B cell (primary cell): ENCODE measurements at regions not wholly inside any gene's neighbourhood (a gene's known extent, or its start where the extent isn't known, plus 50 kb on each side); places are given as distances from the start of the nearest gene placed in this dataset.
A peak's percentile ranks its signal among the peaks of the same experiment; 100 is the strongest.

ENCODE experiments used
- ATAC-seq: fragments of 200-7000 bp; cut with Tn5 transposase; one replicate; pipeline ENCODE4 v1.10.0; 2021; ENCODE audit warnings: low read depth, mild to moderate bottlenecking, moderate number of reproducible peaks, moderate library complexity
- CTCF ChIA-PET: fragments of 350-600 bp; sonication (Branson Sonifier 250); formaldehyde crosslinking; loops from one replicate; lab custom pipeline; 2021; ENCODE audit warnings: antibody characterized with exemption, inconsistent platforms; lab: Charles Lee
- POLR2A ChIA-PET: fragments of 350-600 bp; sonication (Branson Sonifier 250); formaldehyde crosslinking; loops from one replicate; lab custom pipeline; 2021; ENCODE audit warnings: antibody characterized with exemption; lab: Charles Lee
- DNase-seq: peaks from one replicate; pipeline ENCODE4 v3.0.0; 2013
- H2AFZ ChIP-seq: 2 replicates; pipeline ENCODE4 v1.6.1; 2012; ENCODE audit warnings: mild to moderate bottlenecking, low read depth, low read length; ENCODE audit not compliant: insufficient read depth, poor library complexity, severe bottlenecking
- H3K27ac ChIP-seq, 2 donors: 1 replicate in 1 of 2; 2 replicates in 1 of 2; pipeline ENCODE4 v1.5.1; 2012 to 2013; ENCODE audit warnings: low read length in 2 of 2, mild to moderate bottlenecking in 2 of 2, moderate library complexity in 1 of 2
- H3K27me3 ChIP-seq, 4 experiments: fragments of 200-600 bp in 1 of 4; sonication (generic) in 1 of 4; replicated peaks in 1 of 4; 1 replicate in 2 of 4; 2 replicates in 2 of 4; pipeline versions ENCODE4 v1.6.1 to v1.7.0; 2013 to 2016; ENCODE audit warnings: low read length in 3 of 4, mild to moderate bottlenecking in 2 of 4, mixed read lengths in 1 of 4, moderate library complexity in 1 of 4; ENCODE audit not compliant: insufficient read depth in 4 of 4, control insufficient read depth in 3 of 4; ENCODE audit errors: control extremely low read depth in 1 of 4
- H3K36me3 ChIP-seq, 2 experiments: replicated peaks in 1 of 2; 1 replicate in 1 of 2; 2 replicates in 1 of 2; pipeline versions ENCODE4 v1.6.1 to v1.7.1; 2013; ENCODE audit warnings: low read length in 1 of 2; ENCODE audit not compliant: insufficient read depth in 2 of 2, control insufficient read depth in 1 of 2; ENCODE audit errors: control extremely low read depth in 1 of 2, extremely low read depth in 1 of 2
- H3K4me1 ChIP-seq, 2 donors: fragments of 200-600 bp in 1 of 2; sonication (generic) in 1 of 2; 1 replicate in 1 of 2; 2 replicates in 1 of 2; pipeline versions ENCODE4 v1.5.1 to v1.6.1; 2013 to 2017; ENCODE audit warnings: low read length in 2 of 2; ENCODE audit not compliant: control insufficient read depth in 2 of 2, insufficient read depth in 2 of 2
- H3K4me2 ChIP-seq: replicated peaks from 2 replicates; pipeline ENCODE3; 2012; ENCODE audit warnings: mild to moderate bottlenecking, low read depth, low read length; ENCODE audit not compliant: poor library complexity, severe bottlenecking
- H3K4me3 ChIP-seq, 5 experiments: fragments of 200-600 bp in 1 of 5; sonication (generic) in 1 of 5; 1 replicate in 3 of 5; 2 replicates in 2 of 5; pipeline versions ENCODE4 v1.5.1 to v1.7.0; 2011 to 2016; ENCODE audit warnings: low read length in 4 of 5, mild to moderate bottlenecking in 4 of 5, low read depth in 2 of 5, control low read depth in 1 of 5, moderate library complexity in 1 of 5; ENCODE audit not compliant: insufficient read depth in 1 of 5; ENCODE audit errors: control extremely low read depth in 1 of 5, extremely low read depth in 1 of 5
- H3K79me2 ChIP-seq: fragments of 200-600 bp; sonication (generic); one replicate; pipeline ENCODE4 v1.6.0; 2016; ENCODE audit warnings: low read length; ENCODE audit not compliant: control insufficient read depth, insufficient read depth
- H3K9ac ChIP-seq: fragments of 200-600 bp; sonication (generic); 2 replicates; pipeline ENCODE4 v1.6.1; 2017; ENCODE audit warnings: mild to moderate bottlenecking, low read length, moderate library complexity
- H3K9me3 ChIP-seq, 3 donors: one replicate each; pipeline versions ENCODE4 v1.6.1 to v1.7.1; 2013; ENCODE audit warnings: low read length in 2 of 3; ENCODE audit not compliant: control insufficient read depth in 2 of 3, insufficient read depth in 1 of 3; ENCODE audit errors: control extremely low read depth in 1 of 3
- H4K20me1 ChIP-seq: 2 replicates; pipeline ENCODE4 v1.6.0; 2012; ENCODE audit warnings: mild to moderate bottlenecking, low read length; ENCODE audit not compliant: insufficient read depth, control insufficient read depth, poor library complexity, severe bottlenecking
- H3K27ac Mint-ChIP-seq: one replicate; pipeline ENCODE4 v1.8.0; 2021; ENCODE audit warnings: mixed read lengths
- H3K27me3 Mint-ChIP-seq: one replicate; pipeline ENCODE4 v1.8.0; 2021; ENCODE audit warnings: mixed read lengths
- H3K4me1 Mint-ChIP-seq: one replicate; pipeline ENCODE4 v1.8.0; 2021; ENCODE audit warnings: mixed read lengths
- H3K4me3 Mint-ChIP-seq: one replicate; pipeline ENCODE4 v1.8.0; 2021; ENCODE audit warnings: mixed read lengths
- H3K9me3 Mint-ChIP-seq: one replicate; pipeline ENCODE4 v1.8.0; 2022; ENCODE audit warnings: mixed read lengths; ENCODE audit not compliant: insufficient read depth
- EZH2 ChIP-seq: IDR thresholded peaks from 2 replicates; pipeline ENCODE4 v1.6.1; 2012; ENCODE audit warnings: borderline replicate concordance, low read depth, mild to moderate bottlenecking, moderate library complexity, low read length; ENCODE audit not compliant: insufficient read depth, poor library complexity, severe bottlenecking
- WGBS: methylation state at CpG from one replicate; pipeline ENCODE4 v1.1.5; 2013; ENCODE audit warnings: missing lambda C conversion rate; ENCODE audit not compliant: insufficient coverage; 5-methylcytosine and 5-hydroxymethylcytosine counted together
- intact Hi-C: fragments of 100-400 bp; cut with micrococcal nuclease; formaldehyde crosslinking; loops from one replicate; pipeline ENCODE4 v1.10.0; 2022
- TF ChIP-seq, protein P1 (sequence below): fragments of 200-600 bp; IDR thresholded peaks from one replicate; pipeline ENCODE4 v1.8.0; 2022; ENCODE audit warnings: antibody characterized with exemption, mild to moderate bottlenecking

DNA sequence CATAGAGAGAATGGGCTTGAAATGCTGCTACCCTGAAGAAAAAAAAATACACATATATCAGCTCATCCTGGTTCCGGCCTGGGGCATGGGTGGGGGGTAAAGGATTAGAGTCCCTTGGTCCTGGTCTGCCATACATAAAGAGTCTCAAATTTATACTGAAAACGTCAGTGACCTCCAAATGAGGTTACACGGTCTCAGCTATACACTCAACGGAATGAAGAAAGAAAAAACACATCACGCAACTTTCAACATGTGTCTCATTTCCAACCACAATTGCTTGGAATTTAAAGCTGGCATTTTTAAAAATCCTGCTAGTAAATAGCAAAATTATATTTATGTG lies 612.8 kb downstream of the MCTP2 start:
- Histone ChIP-seq H3K4me3 (no peak overlapping the region), H3K9ac (no peak overlapping the region), H3K36me3 (no peaks in the 10 kb centered on the region), H3K9me3 (peaks cover 0 to 12% (median 6%) of the 10 kb centered on the region in 3 donors), H2AFZ (no peak overlapping the region), H3K79me2 (no peaks in the 10 kb centered on the region), H3K27ac (no peak overlapping the region), H3K4me2 (no peak overlapping the region), H4K20me1 (no peaks in the 10 kb centered on the region), H3K27me3 (peaks cover 0 to 12% (median 3%) of the 10 kb centered on the region in 4 experiments), H3K4me1 (no peaks in the 10 kb centered on the region)
- ATAC-seq (no peak), DNase-seq (no peak)
- Mint-ChIP-seq H3K27me3 (peaks cover 31% of the 10 kb centered on the region), H3K4me3 (no peak overlapping the region), H3K27ac (no peak overlapping the region), H3K9me3 (peaks cover 10% of the 10 kb centered on the region), H3K4me1 (no peaks in the 10 kb centered on the region)
- WGBS: 19% methylated on average over 3 of the region's 5 CpGs
- ChIA-PET POLR2A (no interaction called here), CTCF (no interaction called here)
- no peak for TF ChIP-seq EZH2
- TF ChIP-seq, protein P1, sequence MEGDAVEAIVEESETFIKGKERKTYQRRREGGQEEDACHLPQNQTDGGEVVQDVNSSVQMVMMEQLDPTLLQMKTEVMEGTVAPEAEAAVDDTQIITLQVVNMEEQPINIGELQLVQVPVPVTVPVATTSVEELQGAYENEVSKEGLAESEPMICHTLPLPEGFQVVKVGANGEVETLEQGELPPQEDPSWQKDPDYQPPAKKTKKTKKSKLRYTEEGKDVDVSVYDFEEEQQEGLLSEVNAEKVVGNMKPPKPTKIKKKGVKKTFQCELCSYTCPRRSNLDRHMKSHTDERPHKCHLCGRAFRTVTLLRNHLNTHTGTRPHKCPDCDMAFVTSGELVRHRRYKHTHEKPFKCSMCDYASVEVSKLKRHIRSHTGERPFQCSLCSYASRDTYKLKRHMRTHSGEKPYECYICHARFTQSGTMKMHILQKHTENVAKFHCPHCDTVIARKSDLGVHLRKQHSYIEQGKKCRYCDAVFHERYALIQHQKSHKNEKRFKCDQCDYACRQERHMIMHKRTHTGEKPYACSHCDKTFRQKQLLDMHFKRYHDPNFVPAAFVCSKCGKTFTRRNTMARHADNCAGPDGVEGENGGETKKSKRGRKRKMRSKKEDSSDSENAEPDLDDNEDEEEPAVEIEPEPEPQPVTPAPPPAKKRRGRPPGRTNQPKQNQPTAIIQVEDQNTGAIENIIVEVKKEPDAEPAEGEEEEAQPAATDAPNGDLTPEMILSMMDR: no peak
- intact Hi-C loops: no loop called here

DNA sequence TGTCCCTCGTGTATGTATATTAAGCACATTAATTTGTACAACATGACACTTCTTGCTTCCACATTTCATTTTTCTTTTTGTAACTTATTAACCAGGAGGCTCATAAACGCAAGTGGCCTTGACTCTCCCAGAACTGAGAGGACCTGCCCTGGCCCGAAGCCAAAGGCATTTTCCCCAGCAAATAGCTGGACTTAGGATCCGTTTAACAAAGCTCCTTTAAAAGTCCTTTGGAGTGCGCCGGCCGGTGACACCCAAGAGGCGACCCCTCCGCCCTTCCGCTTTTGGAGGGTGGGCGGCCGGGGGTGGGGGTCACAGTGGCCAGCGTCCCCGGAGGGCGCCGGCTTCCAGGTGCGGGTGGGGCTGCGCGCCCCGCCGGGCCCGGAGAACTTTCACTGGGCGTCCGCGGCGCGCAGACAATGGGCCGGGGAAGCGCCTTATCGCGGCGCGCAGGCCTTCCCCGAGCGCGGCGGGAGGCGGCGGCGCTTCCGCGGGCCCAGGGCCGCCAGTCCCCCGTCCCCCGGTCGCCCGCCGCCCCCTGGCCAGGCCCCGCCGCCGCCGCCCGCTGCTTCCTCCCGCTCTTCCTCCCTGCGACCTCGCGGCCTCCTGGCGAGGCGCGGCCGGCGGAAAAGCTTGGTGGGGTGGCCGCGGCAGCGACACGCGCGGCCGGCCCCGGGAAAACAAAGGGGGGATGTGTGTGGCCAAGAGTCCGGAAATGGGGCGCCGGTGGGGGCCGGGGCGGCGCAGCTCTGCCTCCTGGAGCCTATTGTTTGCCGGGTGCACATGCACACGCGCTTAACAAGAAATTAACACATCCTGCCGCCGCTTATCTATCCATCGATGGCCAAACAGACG lies 613.4 kb downstream of the MCTP2 start:
- DNase-seq: no peak
- 5% methylated on average over 70 of the region's 83 CpGs for WGBS
- peaks cover 0 to 12% (median 6%) of the 10 kb centered on the region in 3 donors for H3K9me3 ChIP-seq
- Mint-ChIP-seq H3K4me3 (no peak overlapping the region), H3K4me1 (no peaks in the 10 kb centered on the region), H3K27me3 (peaks cover 31% of the 10 kb centered on the region), H3K9me3 (peaks cover 10% of the 10 kb centered on the region), H3K27ac (no peak overlapping the region)
- no peak overlapping the region for H3K27ac ChIP-seq
- no peak overlapping the region for H3K9ac ChIP-seq
- H2AFZ ChIP-seq: peak overlapping the region; percentile 10
- H3K27me3 ChIP-seq: peaks cover 0 to 12% (median 3%) of the 10 kb centered on the region in 4 experiments
- no peaks in the 10 kb centered on the region for H3K36me3 ChIP-seq
- ATAC-seq: no peak
- no peaks in the 10 kb centered on the region for H4K20me1 ChIP-seq
- H3K4me3 ChIP-seq: no peak overlapping the region
- TF ChIP-seq, protein P1: no peak
- TF ChIP-seq EZH2: no peak
- intact Hi-C loops: no loop called here
- ChIA-PET POLR2A (no interaction called here), CTCF (no interaction called here)
- H3K4me2 ChIP-seq: peak overlapping the region; percentile 15
- H3K79me2 ChIP-seq: no peaks in the 10 kb centered on the region
- H3K4me1 ChIP-seq: no peaks in the 10 kb centered on the region
